Kidney epithelial cell (primary cell): ENCODE measurements at regions not wholly inside any gene's neighbourhood (a gene's known extent, or its start where the extent isn't known, plus 50 kb on each side); places are given as distances from the start of the nearest gene placed in this dataset.
A peak's percentile ranks its signal among the peaks of the same experiment; 100 is the strongest.

Source experiments
- DNase-seq: peaks from one replicate; pipeline ENCODE4 v3.0.0-alpha.2; 2010; ENCODE audit warnings: low read depth
- H3K27me3 ChIP-seq: 2 replicates; pipeline ENCODE4 v1.6.0; 2011; ENCODE audit warnings: low read length; ENCODE audit not compliant: control insufficient read depth, insufficient read depth
- H3K36me3 ChIP-seq: 2 replicates; pipeline ENCODE4 v1.5.1; 2011; ENCODE audit warnings: low read length; ENCODE audit not compliant: control insufficient read depth, insufficient read depth
- H3K4me3 ChIP-seq: 2 replicates; pipeline ENCODE4 v1.5.1; 2011; ENCODE audit warnings: low read depth, mild to moderate bottlenecking, control low read depth, low read length
- CTCF ChIP-seq: IDR thresholded peaks from 2 replicates; pipeline ENCODE4 v1.5.1; 2011; ENCODE audit warnings: mild to moderate bottlenecking, moderate library complexity, low read length, control low read depth, inconsistent platforms; ENCODE audit not compliant: insufficient read depth, poor library complexity, severe bottlenecking

DNA sequence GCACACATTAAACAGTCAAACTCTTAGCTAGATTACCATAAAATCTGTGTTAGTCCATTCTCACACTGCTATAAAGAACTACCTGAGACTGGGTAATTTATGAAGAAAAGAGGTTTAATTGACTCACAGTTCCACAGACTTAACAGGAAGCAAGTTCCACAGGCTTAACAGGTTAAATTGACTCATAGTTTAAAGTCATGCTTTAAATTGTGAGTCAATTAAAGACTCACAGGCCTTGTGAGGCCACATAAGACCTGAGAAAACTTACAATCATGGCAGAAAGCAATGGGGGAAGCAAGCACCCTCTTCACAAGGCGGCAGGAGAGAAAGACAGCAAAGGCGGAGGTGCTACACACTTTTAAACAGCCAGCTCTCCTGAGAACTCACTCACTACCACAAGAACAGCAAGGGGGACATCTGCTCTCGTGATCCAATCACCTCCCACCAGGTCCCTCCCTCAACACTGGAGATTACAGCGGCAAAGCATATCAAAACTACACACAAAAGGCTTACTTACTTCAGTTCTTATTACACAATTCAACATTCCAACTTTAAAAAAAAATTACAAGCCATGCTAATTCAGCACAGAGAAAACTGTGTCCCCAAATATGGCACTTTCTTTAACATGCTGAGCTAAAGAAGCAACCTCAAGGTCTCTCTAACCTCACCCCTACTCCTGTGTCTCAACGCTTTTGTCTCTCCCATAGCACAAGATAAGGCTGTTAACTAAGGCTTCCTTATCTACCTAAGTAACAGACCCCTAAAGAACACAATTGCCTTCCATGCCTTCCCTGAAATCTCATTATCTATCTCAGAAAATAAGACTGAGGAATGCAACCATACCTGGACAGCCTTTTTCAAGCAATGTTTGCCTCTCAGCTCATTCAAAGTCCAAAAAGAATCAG lies 805.1 kb downstream of the NR2F1-AS1 start:
- Histone ChIP-seq H3K4me3 (no peak overlapping the region), H3K27me3 (no peaks in the 10 kb centered on the region), H3K36me3 (no peaks in the 10 kb centered on the region)
- no peak for TF ChIP-seq CTCF
- DNase-seq, result peak; percentile 26

DNA sequence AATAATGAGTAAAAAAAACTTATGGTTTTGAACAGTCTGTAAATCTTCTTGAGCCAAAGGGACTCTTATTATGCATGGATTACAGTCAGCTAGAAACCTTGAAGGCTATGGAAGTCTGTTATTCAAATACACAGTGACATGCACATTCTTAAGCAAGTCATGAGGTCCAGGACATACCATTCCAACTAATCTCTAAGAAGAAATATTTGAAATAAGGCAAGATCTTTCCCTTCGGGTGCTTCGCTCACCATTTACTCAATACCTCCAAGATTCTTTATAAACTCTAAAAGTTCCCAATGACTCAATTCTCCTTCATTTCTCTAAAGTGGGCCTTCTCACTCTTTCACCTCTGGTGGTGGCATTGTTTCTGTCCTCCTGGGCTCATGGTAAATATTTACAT lies 811.0 kb downstream of the NR2F1-AS1 start:
- no peak for DNase-seq
- no peak for TF ChIP-seq CTCF
- Histone ChIP-seq H3K4me3 (no peak overlapping the region), H3K36me3 (no peaks in the 10 kb centered on the region), H3K27me3 (no peaks in the 10 kb centered on the region)

GRCh38 chr5:92761585-92761984 lies 819.4 kb downstream of the NR2F1-AS1 start:
- H3K36me3 ChIP-seq, result no peaks in the 10 kb centered on the region
- no peak for DNase-seq
- TF ChIP-seq CTCF, result no peak
- no peak overlapping the region for H3K4me3 ChIP-seq
- H3K27me3 ChIP-seq, result no peaks in the 10 kb centered on the region

DNA sequence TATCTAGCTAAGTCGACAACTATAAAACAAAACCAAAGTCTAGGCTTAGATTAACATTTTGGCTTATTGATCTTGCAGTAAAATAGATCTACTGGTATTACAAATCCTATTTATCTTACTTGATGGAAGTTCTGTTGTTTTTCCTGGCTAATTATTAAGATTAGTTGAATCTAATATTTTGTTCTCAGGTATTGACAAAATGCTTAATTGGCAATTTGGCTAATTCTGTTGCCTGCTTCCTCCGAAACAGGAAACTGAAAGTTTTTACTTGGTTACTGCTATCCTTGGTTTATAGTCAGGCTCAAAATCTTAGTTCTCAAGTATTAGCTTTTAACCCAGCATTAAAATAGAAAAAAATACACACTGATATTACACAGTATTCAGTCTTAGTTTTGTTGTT lies 820.5 kb downstream of the NR2F1-AS1 start:
- TF ChIP-seq CTCF, result no peak
- no peaks in the 10 kb centered on the region for H3K27me3 ChIP-seq
- H3K4me3 ChIP-seq, result no peak overlapping the region
- DNase-seq, result no peak
- no peaks in the 10 kb centered on the region for H3K36me3 ChIP-seq

DNA sequence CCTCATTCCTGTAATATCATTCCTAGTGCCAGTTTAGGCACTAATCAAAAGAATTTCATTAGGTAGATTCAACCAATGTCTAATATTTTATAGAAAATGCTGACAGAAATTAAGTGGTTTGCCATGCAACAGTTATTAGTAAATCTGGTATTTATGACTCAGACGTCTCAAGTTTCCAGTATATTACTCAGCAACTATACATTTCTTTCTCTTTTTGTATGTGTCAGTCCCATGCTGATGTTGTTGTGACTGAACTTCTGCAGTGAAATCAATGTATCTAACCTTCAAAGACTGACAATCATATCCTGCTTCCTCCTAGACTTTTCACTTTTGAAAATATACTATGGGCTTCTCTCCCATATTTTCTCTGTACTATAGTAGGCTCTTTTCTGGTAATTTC lies 822.5 kb downstream of the NR2F1-AS1 start:
- DNase-seq, result no peak
- no peaks in the 10 kb centered on the region for H3K27me3 ChIP-seq
- H3K4me3 ChIP-seq, result no peak overlapping the region
- no peaks in the 10 kb centered on the region for H3K36me3 ChIP-seq
- no peak for TF ChIP-seq CTCF

DNA sequence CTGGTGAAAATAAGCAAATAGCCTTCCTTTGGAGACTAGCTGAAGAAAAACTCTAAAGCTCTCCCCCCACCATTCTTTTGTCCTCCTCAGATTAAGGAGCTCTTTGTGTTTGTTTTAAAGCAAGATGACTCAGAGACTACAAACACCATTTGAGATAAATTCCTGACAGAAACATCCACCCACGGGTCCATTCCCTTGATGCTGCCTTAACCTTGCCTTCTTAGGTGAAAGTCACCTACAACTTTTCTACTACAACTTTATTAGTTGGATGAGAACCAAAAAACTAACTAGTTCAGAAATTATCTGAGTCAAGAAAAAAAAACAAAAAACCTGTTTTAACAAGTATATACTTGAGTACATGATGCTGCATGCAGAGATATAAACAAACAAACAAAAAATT lies 831.1 kb downstream of the NR2F1-AS1 start:
- peak; percentile 9 for DNase-seq
- no peak for TF ChIP-seq CTCF
- H3K4me3 ChIP-seq, result no peak overlapping the region

More for the DNA sequence above, 831.1 kb downstream of the NR2F1-AS1 start:
- H3K27me3 ChIP-seq, result no peaks in the 10 kb centered on the region
- no peaks in the 10 kb centered on the region for H3K36me3 ChIP-seq
